ENCODE measurements at regions not wholly inside any gene's neighbourhood (a gene's known extent, or its start where the extent isn't known, plus 50 kb on each side); places are given as distances from the start of the nearest gene placed in this dataset.

DNA sequence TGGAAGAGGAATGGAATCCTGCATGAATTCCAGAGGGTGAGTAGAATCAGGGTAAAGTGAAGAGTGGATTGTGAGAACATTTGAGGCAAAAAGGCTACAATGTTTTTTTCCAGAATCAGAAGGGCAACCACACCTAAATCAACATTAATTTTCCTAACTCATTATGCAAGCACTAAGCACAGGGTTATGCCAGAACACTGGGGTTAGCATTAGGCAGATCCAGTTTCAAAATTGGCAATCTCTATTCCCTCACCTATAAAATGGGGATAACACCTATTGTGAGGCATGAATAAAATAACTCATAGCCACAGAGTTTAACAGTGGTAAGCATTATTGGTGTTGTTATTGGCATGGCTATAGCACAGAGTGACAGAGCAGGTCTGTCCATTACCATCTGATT lies 378.6 kb upstream of the FAT3 start:
- no peak for DNase-seq
- CTCF ChIA-PET = interaction anchor here (1.6 kb wide), 1 partner anchor 10 kb away, joined by 3 read pairs; no protein-coding TSS in a partner anchor
- Histone ChIP-seq H3K9ac (no peak overlapping the region), H3K36me3 (replicated peaks in 1 of 2; ENCODE audit: control insufficient read depth in 1 of 2, insufficient read depth in 2 of 2, low read length in 1 of 2) (no peaks in the 10 kb centered on the region), H3K9me3 (no peaks in the 10 kb centered on the region), H3K79me2 (ENCODE audit: insufficient read depth) (no peaks in the 10 kb centered on the region), H3K27me3 (ENCODE audit: insufficient read depth) (no peaks in the 10 kb centered on the region), H3K27ac (ENCODE audit: low read depth in 2 of 2, low read length in 1 of 2) (no peak overlapping the region), H2AFZ (ENCODE audit: low read depth) (no peak overlapping the region), H3K4me1 (ENCODE audit: control insufficient read depth in 1 of 2, insufficient read depth in 2 of 2, low read depth in 1 of 2, low read length in 1 of 2) (peaks cover 2 to 9% of the 10 kb centered on the region in 2 experiments; a peak in 2 of 4 replicates), H3K4me3 (ENCODE audit: low read depth in 2 of 2, low read length in 1 of 2) (no peak overlapping the region), H4K20me1 (ENCODE audit: insufficient read depth) (no peaks in the 10 kb centered on the region), H3F3A (replicated peaks; ENCODE audit: insufficient read depth) (no peaks in the 10 kb centered on the region), H3K9me2 (no peaks in the 10 kb centered on the region), H3K4me2 (no peak overlapping the region)
- TF ChIP-seq RFX5 (IDR thresholded peaks at IDR 0.05; ENCODE audit: low read length) (no peak), FOXM1 (IDR thresholded peaks at IDR 0.05; ENCODE audit: low read depth) (no peak), FOSL2 (IDR thresholded peaks at IDR 0.05; ENCODE audit: borderline replicate concordance, low read depth) (no peak), EP300 (IDR thresholded peaks at IDR 0.05; ENCODE audit: borderline replicate concordance in 1 of 2, low read depth in 1 of 2, low read length in 1 of 2) (no peak)
- POLR2A ChIA-PET = interaction anchor here (1.0 kb wide), 1 partner anchor 9 kb away, joined by 3 read pairs; no protein-coding TSS in a partner anchor

DNA sequence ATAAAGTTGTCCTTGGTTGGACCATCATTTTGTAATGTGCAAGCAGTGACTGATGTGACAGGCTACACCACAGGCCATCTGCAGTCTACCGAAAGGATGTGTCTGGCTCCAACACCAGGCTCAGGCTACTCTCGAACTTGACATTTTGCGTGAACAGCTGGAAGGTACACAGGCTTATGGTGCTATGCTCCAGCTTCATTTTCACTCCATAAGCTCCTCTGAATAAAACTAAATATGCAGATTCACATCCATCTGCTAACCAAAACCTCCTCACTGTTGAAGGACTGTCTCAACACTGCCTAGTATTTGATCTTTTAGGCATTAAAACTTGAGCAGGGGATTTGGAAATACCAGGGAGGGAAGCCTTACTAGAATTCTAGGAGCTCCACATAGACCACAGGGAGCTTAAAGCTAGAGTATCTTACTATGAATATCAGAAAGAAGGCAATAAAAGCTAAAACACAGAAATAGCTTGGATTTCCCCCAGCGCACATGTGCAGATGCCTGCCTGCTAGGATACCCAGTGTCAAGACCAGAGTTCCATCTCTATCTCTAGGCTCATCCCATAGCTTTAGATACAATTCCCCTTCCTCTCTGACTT lies 383.9 kb upstream of the FAT3 start:
- Histone ChIP-seq H3K36me3 (replicated peaks in 1 of 2; ENCODE audit: control insufficient read depth in 1 of 2, insufficient read depth in 2 of 2, low read length in 1 of 2) (no peaks in the 10 kb centered on the region), H3K4me3 (ENCODE audit: low read depth in 2 of 2, low read length in 1 of 2) (no peak overlapping the region), H4K20me1 (ENCODE audit: insufficient read depth) (no peaks in the 10 kb centered on the region), H3K4me1 (ENCODE audit: control insufficient read depth in 1 of 2, insufficient read depth in 2 of 2, low read depth in 1 of 2, low read length in 1 of 2) (peaks cover 2 to 16% of the 10 kb centered on the region in 2 experiments; a peak in 2 of 4 replicates), H3K9me2 (no peaks in the 10 kb centered on the region), H3K4me2 (no peak overlapping the region), H3F3A (replicated peaks; ENCODE audit: insufficient read depth) (no peaks in the 10 kb centered on the region), H3K9ac (no peak overlapping the region), H3K9me3 (no peaks in the 10 kb centered on the region), H3K27me3 (ENCODE audit: insufficient read depth) (no peaks in the 10 kb centered on the region), H3K27ac (ENCODE audit: low read depth in 2 of 2, low read length in 1 of 2) (no peak overlapping the region), H2AFZ (ENCODE audit: low read depth) (no peak overlapping the region), H3K79me2 (ENCODE audit: insufficient read depth) (no peaks in the 10 kb centered on the region)
- POLR2A ChIA-PET = no interaction called here
- CTCF ChIA-PET = interaction anchor here (0.8 to 1.2 kb wide), 2 partner anchors 305 to 310 kb away, joined by 3 read pairs; no protein-coding TSS in a partner anchor
- whole genome bisulfite sequencing (ENCODE audit: low lambda C conversion rate) = 81% methylated on average over 4 of the region's 4 CpGs
- DNase-seq = no peak
- no peak for TF ChIP-seq YY1 (IDR thresholded peaks at IDR 0.05; ENCODE audit: low read depth)
- TF ChIP-seq SIN3A (IDR thresholded peaks at IDR 0.05; ENCODE audit: borderline replicate concordance, low read depth, low read length) = no peak
- TF ChIP-seq, protein P1, sequence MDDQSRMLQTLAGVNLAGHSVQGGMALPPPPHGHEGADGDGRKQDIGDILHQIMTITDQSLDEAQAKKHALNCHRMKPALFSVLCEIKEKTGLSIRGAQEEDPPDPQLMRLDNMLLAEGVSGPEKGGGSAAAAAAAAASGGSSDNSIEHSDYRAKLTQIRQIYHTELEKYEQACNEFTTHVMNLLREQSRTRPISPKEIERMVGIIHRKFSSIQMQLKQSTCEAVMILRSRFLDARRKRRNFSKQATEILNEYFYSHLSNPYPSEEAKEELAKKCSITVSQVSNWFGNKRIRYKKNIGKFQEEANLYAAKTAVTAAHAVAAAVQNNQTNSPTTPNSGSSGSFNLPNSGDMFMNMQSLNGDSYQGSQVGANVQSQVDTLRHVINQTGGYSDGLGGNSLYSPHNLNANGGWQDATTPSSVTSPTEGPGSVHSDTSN (IDR thresholded peaks at IDR 0.05) = no peak
- no peak for TF ChIP-seq JUND (IDR thresholded peaks at IDR 0.05)
- TF ChIP-seq, protein P2, sequence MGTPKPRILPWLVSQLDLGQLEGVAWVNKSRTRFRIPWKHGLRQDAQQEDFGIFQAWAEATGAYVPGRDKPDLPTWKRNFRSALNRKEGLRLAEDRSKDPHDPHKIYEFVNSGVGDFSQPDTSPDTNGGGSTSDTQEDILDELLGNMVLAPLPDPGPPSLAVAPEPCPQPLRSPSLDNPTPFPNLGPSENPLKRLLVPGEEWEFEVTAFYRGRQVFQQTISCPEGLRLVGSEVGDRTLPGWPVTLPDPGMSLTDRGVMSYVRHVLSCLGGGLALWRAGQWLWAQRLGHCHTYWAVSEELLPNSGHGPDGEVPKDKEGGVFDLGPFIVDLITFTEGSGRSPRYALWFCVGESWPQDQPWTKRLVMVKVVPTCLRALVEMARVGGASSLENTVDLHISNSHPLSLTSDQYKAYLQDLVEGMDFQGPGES (IDR thresholded peaks at IDR 0.05; ENCODE audit: low read depth, low read length) = no peak
- no peak for TF ChIP-seq NFIC (IDR thresholded peaks at IDR 0.05; ENCODE audit: borderline replicate concordance)
- no peak for TF ChIP-seq GABPA (IDR thresholded peaks at IDR 0.05; ENCODE audit: low read depth)
- TF ChIP-seq TCF12 (IDR thresholded peaks at IDR 0.05) = no peak

All from SK-N-SH (cell line).